GM12878 (cell line): ENCODE measurements at regions not wholly inside any gene's neighbourhood (a gene's known extent, or its start where the extent isn't known, plus 50 kb on each side); places are given as distances from the start of the nearest gene placed in this dataset.

Source experiments
- ATAC-seq: fragments of 200-7000 bp; cut with Tn5 transposase; 3 replicates; pipeline ENCODE4 v1.9.1; 2020; ENCODE audit warnings: mild to moderate bottlenecking, moderate library complexity
- BruUV-seq: library from RNA; stranded (reverse); fragments of 400-500 nt; replicated peaks from 2 replicates; lab custom pipeline; 2021; lab: Mats Ljungman, UMichigan
- CTCF ChIA-PET: fragments of 300-600 bp; sonication (Branson Sonifier 250); formaldehyde crosslinking; extraction: SDS; loops from one replicate; lab custom pipeline; 2021; ENCODE audit warnings: inconsistent platforms; lab: Yijun Ruan, JAX
- POLR2A ChIA-PET: fragments of 350-600 bp; formaldehyde crosslinking; extraction: SDS; loops from one replicate; lab custom pipeline; 2021; ENCODE audit warnings: inconsistent platforms; lab: Charles Lee
- RAD21 ChIA-PET: fragments of 300-600 bp; sonication (Branson Sonifier 250); formaldehyde crosslinking; loops from one replicate; lab custom pipeline; 2023; ENCODE audit warnings: antibody characterized with exemption; ENCODE audit not compliant: unreplicated experiment; lab: Charles Lee
- SMC1A ChIA-PET: fragments of 300-600 bp; sonication (Branson Sonifier 250); formaldehyde crosslinking; loops from one replicate; lab custom pipeline; 2023; ENCODE audit not compliant: unreplicated experiment, uncharacterized antibody; lab: Charles Lee
- DNase-seq: peaks from one replicate; pipeline ENCODE4 v3.0.0-alpha.2; 2011; ENCODE audit warnings: low read depth, low spot score
- FAIRE-seq: peaks from 3 replicates; lab custom pipeline; 2011; peaks lifted over from hg19 to GRCh38; lab: Jason Lieb, UNC
- H2AFZ ChIP-seq: 2 replicates; pipeline ENCODE4 v1.6.0; 2011; ENCODE audit warnings: low read depth, low read length, control low read depth; ENCODE audit not compliant: control insufficient read depth
- H3K27ac ChIP-seq: 2 replicates; pipeline ENCODE4 v1.5.1; 2011; ENCODE audit warnings: control low read depth; ENCODE audit not compliant: control insufficient read depth, insufficient read depth
- H3K27me3 ChIP-seq, 2 experiments: replicated peaks in 1 of 2; 2 replicates each; pipeline versions ENCODE4 v1.6.0 to v1.6.1; 2011; ENCODE audit warnings: low read length in 1 of 2; ENCODE audit not compliant: control insufficient read depth in 2 of 2, insufficient read depth in 2 of 2
- H3K36me3 ChIP-seq, 2 experiments: 2 replicates each; pipeline ENCODE4 v1.5.1; 2011; ENCODE audit warnings: low read length in 1 of 2; ENCODE audit not compliant: control insufficient read depth in 2 of 2, insufficient read depth in 2 of 2
- H3K4me1 ChIP-seq: 2 replicates; pipeline ENCODE4 v1.6.1; 2011; ENCODE audit warnings: mild to moderate bottlenecking, low read length, moderate library complexity, mixed read lengths; ENCODE audit not compliant: control insufficient read depth, insufficient read depth
- H3K4me2 ChIP-seq: 2 replicates; pipeline ENCODE4 v1.6.0; 2011; ENCODE audit warnings: control low read depth; ENCODE audit not compliant: control insufficient read depth, insufficient read depth
- H3K4me3 ChIP-seq: fragments of 200-600 bp; sonication (generic); 2 replicates; pipeline ENCODE4 v1.5.1; 2016
- H3K79me2 ChIP-seq: 2 replicates; pipeline ENCODE4 v1.6.0; 2011; ENCODE audit warnings: low read length; ENCODE audit not compliant: control insufficient read depth, insufficient read depth
- H3K9ac ChIP-seq: 2 replicates; pipeline ENCODE4 v1.8.0; 2011; ENCODE audit warnings: low read length, control low read depth, mixed read lengths; ENCODE audit not compliant: control insufficient read depth, insufficient read depth
- H3K9me3 ChIP-seq: replicated peaks from 3 replicates; pipeline ENCODE4 v1.5.1; 2011; ENCODE audit warnings: mild to moderate bottlenecking, low read length; ENCODE audit not compliant: control insufficient read depth, insufficient read depth
- H4K20me1 ChIP-seq: 2 replicates; pipeline ENCODE4 v1.6.0; 2011; ENCODE audit not compliant: control insufficient read depth, insufficient read depth
- BCL3 ChIP-seq: IDR thresholded peaks from 2 replicates; pipeline ENCODE4 v1.6.1; 2011; ENCODE audit warnings: borderline replicate concordance, low read depth, mild to moderate bottlenecking, moderate library complexity, low read length; ENCODE audit not compliant: insufficient read depth, poor library complexity, severe bottlenecking
- CBFB ChIP-seq: IDR thresholded peaks from 2 replicates; pipeline ENCODE4 v1.6.1; 2016; ENCODE audit warnings: antibody characterized with exemption, low read depth
- CBX3 ChIP-seq: fragments of 200-600 bp; sonication (generic); IDR thresholded peaks from 2 replicates; pipeline ENCODE4 v1.6.1; 2016; ENCODE audit warnings: low read depth, borderline replicate concordance
- IKZF1 ChIP-seq: fragments of 450-650 bp; conservative IDR thresholded peaks from 2 replicates; pipeline ENCODE4 v1.6.1; 2017; ENCODE audit warnings: antibody characterized with exemption, mild to moderate bottlenecking
- ZBED1 ChIP-seq: IDR thresholded peaks from 2 replicates; pipeline ENCODE4 v1.6.1; 2016; ENCODE audit warnings: borderline replicate concordance
- ZBTB33 ChIP-seq: fragments of 450-650 bp; IDR thresholded peaks from 2 replicates; pipeline ENCODE4 v1.6.1; 2017; ENCODE audit warnings: mild to moderate bottlenecking
- WGBS: methylation state at CpG from one replicate; pipeline ENCODE4 v1.1.6; 2016; ENCODE audit warnings: low lambda C conversion rate; ENCODE audit not compliant: insufficient replicate concordance, insufficient coverage; ENCODE audit errors: missing lambda C conversion rate; 5-methylcytosine and 5-hydroxymethylcytosine counted together
- in situ Hi-C: fragments of 300-500 bp; cut with MboI; formaldehyde crosslinking; loops from 9 replicates; pipeline ENCODE4 v1.14.3; 2018; ENCODE audit warnings: mixed read lengths
- intact Hi-C: fragments of 100-400 bp; cut with micrococcal nuclease; formaldehyde crosslinking; loops from one replicate; pipeline ENCODE4 v1.14.2; 2022; ENCODE audit not compliant: unreplicated experiment

- TF ChIP-seq ZBED1: no peak
- no peak for TF ChIP-seq CBFB
- no peak for TF ChIP-seq CBX3
- no TSS peak for BruUV-seq
- H3K79me2 ChIP-seq: no peaks in the 10 kb centered on the region
- no peak overlapping the region for H3K9ac ChIP-seq
- ChIA-PET POLR2A (no interaction called here), RAD21 (no interaction called here), CTCF (no interaction called here), SMC1A (no interaction called here)
- DNase-seq (no peak), ATAC-seq (no peak), FAIRE-seq (no peak)
- in situ Hi-C loops: no loop called here
- H3K9me3 ChIP-seq: no peaks in the 10 kb centered on the region; the same call in 1 of the 3 replicates
- H3K27ac ChIP-seq: no peak overlapping the region
- 30% methylated on average over 2 of the region's 2 CpGs for WGBS
- no peaks in the 10 kb centered on the region for H3K36me3 ChIP-seq
- no peaks in the 10 kb centered on the region for H3K4me1 ChIP-seq
- intact Hi-C loops: no loop called here
- H2AFZ ChIP-seq: no peak overlapping the region
- H3K4me2 ChIP-seq: no peak overlapping the region
- H3K27me3 ChIP-seq: peaks cover 0 to 1% of the 10 kb centered on the region in 2 experiments; a peak in 1 of 4 replicates
- no peak overlapping the region for H3K4me3 ChIP-seq
- H4K20me1 ChIP-seq: no peaks in the 10 kb centered on the region
Measured at GRCh38 chr12:45587012-45587411, 142.5 kb upstream of the ARID2 start.

- H2AFZ ChIP-seq: no peak overlapping the region
- CTCF ChIA-PET: no interaction called here
- no peaks in the 10 kb centered on the region for H3K36me3 ChIP-seq
- no peaks in the 10 kb centered on the region for H3K4me1 ChIP-seq
- no peaks in the 10 kb centered on the region for H4K20me1 ChIP-seq
- WGBS: 66% methylated on average over 3 of the region's 3 CpGs
- H3K9ac ChIP-seq: no peak overlapping the region
- SMC1A ChIA-PET: no interaction called here
- no peaks in the 10 kb centered on the region; the same call in 1 of the 3 replicates for H3K9me3 ChIP-seq
- DNase-seq: no peak
- H3K27ac ChIP-seq: no peak overlapping the region
- TF ChIP-seq ZBTB33 (no peak), IKZF1 (no peak), BCL3 (no peak)
- POLR2A ChIA-PET: no interaction called here
- intact Hi-C loops: no loop called here
- no peaks in the 10 kb centered on the region; a peak in 1 of 4 replicates for H3K27me3 ChIP-seq
- no peak overlapping the region for H3K4me3 ChIP-seq
- no peaks in the 10 kb centered on the region for H3K79me2 ChIP-seq
- ATAC-seq: no peak
- in situ Hi-C loops: no loop called here
- BruUV-seq: no TSS peak
- no peak for FAIRE-seq
- no peak overlapping the region for H3K4me2 ChIP-seq
- RAD21 ChIA-PET: no interaction called here
Measured at GRCh38 chr12:45587877-45588533, 141.5 kb upstream of the ARID2 start.
